ENCODE measurements at regions not wholly inside any gene's neighbourhood (a gene's known extent, or its start where the extent isn't known, plus 50 kb on each side); places are given as distances from the start of the nearest gene placed in this dataset.

DNA sequence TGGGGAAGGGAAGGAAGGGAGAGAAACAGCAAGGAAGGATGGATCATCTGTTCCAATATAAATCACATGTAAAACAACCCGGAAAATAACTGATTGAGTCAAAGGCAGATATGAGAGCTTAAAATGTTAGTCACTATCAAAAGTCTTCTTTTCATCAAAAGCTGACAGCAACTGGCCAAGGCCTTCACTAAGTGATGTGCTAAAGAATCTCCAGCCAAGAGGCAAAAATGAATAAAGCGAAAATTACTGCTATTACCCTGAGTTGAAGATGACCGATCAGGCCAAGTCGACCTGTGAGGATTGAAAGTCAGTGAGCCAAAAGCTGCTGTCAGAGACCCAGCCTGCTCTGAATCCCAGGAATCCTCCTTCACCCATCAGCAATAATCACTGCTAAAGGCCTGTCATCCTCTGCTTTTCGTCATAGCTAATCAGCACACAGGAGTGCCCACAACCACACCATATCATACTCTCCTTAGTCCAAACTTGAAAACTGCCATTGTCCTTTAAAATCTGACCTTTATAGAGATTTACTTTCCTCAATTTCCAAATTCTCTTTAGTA, 736.9 kb downstream of the TLE1 start:
- TF ChIP-seq, protein P1, sequence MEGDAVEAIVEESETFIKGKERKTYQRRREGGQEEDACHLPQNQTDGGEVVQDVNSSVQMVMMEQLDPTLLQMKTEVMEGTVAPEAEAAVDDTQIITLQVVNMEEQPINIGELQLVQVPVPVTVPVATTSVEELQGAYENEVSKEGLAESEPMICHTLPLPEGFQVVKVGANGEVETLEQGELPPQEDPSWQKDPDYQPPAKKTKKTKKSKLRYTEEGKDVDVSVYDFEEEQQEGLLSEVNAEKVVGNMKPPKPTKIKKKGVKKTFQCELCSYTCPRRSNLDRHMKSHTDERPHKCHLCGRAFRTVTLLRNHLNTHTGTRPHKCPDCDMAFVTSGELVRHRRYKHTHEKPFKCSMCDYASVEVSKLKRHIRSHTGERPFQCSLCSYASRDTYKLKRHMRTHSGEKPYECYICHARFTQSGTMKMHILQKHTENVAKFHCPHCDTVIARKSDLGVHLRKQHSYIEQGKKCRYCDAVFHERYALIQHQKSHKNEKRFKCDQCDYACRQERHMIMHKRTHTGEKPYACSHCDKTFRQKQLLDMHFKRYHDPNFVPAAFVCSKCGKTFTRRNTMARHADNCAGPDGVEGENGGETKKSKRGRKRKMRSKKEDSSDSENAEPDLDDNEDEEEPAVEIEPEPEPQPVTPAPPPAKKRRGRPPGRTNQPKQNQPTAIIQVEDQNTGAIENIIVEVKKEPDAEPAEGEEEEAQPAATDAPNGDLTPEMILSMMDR (IDR thresholded peaks at IDR 0.05; ENCODE audit: insufficient read depth, low read length, poor library complexity, severe bottlenecking), result no peak
- no peak for TF ChIP-seq EZH2phosphoT487 (conservative IDR thresholded peaks at IDR 0.05; ENCODE audit: low read length)
